T1000 (cell line): ENCODE measurements at regions not wholly inside any gene's neighbourhood (a gene's known extent, or its start where the extent isn't known, plus 50 kb on each side); places are given as distances from the start of the nearest gene placed in this dataset.

Source experiments
- DNase-seq: peaks from one replicate; lab custom pipeline; 2025; ENCODE audit warnings: mixed read lengths; lab: John Stamatoyannopoulos, UW

- DNase-seq = no peak
Observed at GRCh38 chr2:212695426-212695825, 156.8 kb upstream of the ERBB4 start.

- no peak for DNase-seq
Observed at GRCh38 chr2:212694398-212694797, 155.8 kb upstream of the ERBB4 start.

- no peak for DNase-seq
Observed at GRCh38 chr2:212692466-212692865, 153.9 kb upstream of the ERBB4 start.

- peak; percentile 20 for DNase-seq
Observed at GRCh38 chr2:212686285-212686895, 147.8 kb upstream of the ERBB4 start.

GRCh38 chr2:212683346-212684097 is 144.9 kb upstream of the ERBB4 start:
- no peak for DNase-seq

GRCh38 chr2:212682937-212683336 is 144.3 kb upstream of the ERBB4 start:
- DNase-seq = no peak

GRCh38 chr2:212677466-212677865 is 138.9 kb upstream of the ERBB4 start:
- DNase-seq = no peak

GRCh38 chr2:212672186-212672585 is 133.6 kb upstream of the ERBB4 start:
- no peak for DNase-seq

- DNase-seq = no peak
Observed at GRCh38 chr2:212669761-212670160, 131.2 kb upstream of the ERBB4 start.

GRCh38 chr2:212667751-212668316 is 129.2 kb upstream of the ERBB4 start:
- no peak for DNase-seq

- DNase-seq = no peak
Observed at GRCh38 chr2:212665948-212666347, 127.3 kb upstream of the ERBB4 start.

- no peak for DNase-seq
Observed at GRCh38 chr2:212659441-212659840, 120.8 kb upstream of the ERBB4 start.

- DNase-seq = no peak
Observed at GRCh38 chr2:212649646-212650045, 111.0 kb upstream of the ERBB4 start.

GRCh38 chr2:212646698-212647366 is 108.2 kb upstream of the ERBB4 start:
- peak; percentile 27 for DNase-seq

GRCh38 chr2:212644195-212644837 is 105.7 kb upstream of the ERBB4 start:
- DNase-seq = no peak

- no peak for DNase-seq
Observed at GRCh38 chr2:212640428-212640827, 101.8 kb upstream of the ERBB4 start.

GRCh38 chr2:212638694-212639093 is 100.1 kb upstream of the ERBB4 start:
- DNase-seq = no peak

- no peak for DNase-seq
Observed at GRCh38 chr2:212628586-212628985, 90.0 kb upstream of the ERBB4 start.

GRCh38 chr2:212626371-212626918 is 87.8 kb upstream of the ERBB4 start:
- DNase-seq = no peak

- DNase-seq = no peak
Observed at GRCh38 chr2:212619954-212620353, 81.4 kb upstream of the ERBB4 start.

GRCh38 chr2:212618636-212619035 is 80.0 kb upstream of the ERBB4 start:
- no peak for DNase-seq

- no peak for DNase-seq
Observed at GRCh38 chr2:212610872-212611425, 72.3 kb upstream of the ERBB4 start.
